Rectal smooth muscle tissue (tissue), 1 donor: ENCODE measurements at regions not wholly inside any gene's neighbourhood (a gene's known extent, or its start where the extent isn't known, plus 50 kb on each side); places are given as distances from the start of the nearest gene placed in this dataset.

Experiments used
- H3K27ac ChIP-seq: one replicate; pipeline ENCODE4 v1.7.0; 2013; ENCODE audit warnings: low read depth, low read length, inconsistent platforms
- H3K27me3 ChIP-seq: one replicate; pipeline ENCODE4 v1.7.0; 2013; ENCODE audit warnings: low read length; ENCODE audit not compliant: control insufficient read depth, insufficient read depth
- H3K36me3 ChIP-seq: one replicate; pipeline ENCODE4 v1.7.0; 2013; ENCODE audit warnings: low read length; ENCODE audit not compliant: control insufficient read depth, insufficient read depth
- H3K4me1 ChIP-seq: one replicate; pipeline ENCODE4 v1.7.0; 2013; ENCODE audit warnings: low read length; ENCODE audit not compliant: control insufficient read depth, insufficient read depth
- H3K4me3 ChIP-seq: one replicate; pipeline ENCODE4 v1.7.0; 2013; ENCODE audit warnings: low read length
- H3K9ac ChIP-seq: one replicate; pipeline ENCODE4 v1.7.0; 2013; ENCODE audit warnings: low read length

DNA sequence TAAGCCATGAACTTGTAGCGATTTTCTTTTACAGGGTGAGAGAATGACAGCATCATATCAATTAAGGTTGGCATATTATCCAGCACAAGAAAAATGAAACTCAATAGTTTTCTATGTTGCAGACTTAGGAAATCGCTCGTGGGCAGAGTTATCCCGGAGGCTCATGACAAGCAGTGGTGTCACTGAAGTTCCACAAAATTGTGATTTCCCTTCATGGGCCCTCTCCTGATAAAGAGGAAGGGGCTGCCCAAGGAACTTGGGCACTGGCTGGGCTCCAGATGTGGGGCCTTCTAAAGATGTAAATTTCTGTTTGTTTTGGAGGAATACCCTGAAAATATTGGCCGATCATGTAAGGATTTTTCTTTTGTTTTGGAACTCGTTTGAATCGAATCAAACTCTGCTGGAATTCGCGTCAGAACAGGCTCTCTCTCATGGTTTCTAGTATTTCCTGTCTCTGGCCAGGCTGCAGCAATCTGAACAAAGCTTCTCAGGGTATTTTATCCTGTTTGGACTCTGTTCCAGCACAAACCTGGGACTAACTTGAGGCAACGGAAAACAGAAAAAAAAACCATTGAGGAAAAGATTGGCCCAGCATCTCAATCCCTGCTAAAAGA is 340.6 kb upstream of the NRP1 start:
- H3K4me1 ChIP-seq, result no peaks in the 10 kb centered on the region
- H3K4me3 ChIP-seq, result no peak overlapping the region
- H3K27ac ChIP-seq, result no peak overlapping the region
- H3K27me3 ChIP-seq, result no peaks in the 10 kb centered on the region
- no peak overlapping the region for H3K9ac ChIP-seq
- no peaks in the 10 kb centered on the region for H3K36me3 ChIP-seq

DNA sequence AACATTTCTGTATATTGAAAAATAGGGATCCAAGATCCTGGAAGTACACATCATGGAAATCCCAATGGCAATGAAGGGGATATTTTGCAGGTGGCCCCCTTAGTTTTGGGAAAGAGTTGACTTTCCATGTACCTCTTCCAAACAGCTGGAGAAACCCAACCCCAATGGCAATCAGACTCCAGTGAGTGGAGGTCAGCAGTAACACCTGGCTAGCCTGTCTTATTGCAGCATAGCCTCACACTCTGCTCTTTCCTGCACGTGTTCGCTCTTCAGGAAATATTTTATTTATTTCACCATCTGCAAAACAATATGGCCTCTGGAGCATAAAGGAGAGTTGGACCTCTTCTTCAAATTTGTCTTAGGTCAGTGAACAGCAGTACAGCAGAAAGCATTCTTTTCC is 340.0 kb upstream of the NRP1 start:
- Histone ChIP-seq H3K9ac (no peak overlapping the region), H3K27ac (no peak overlapping the region), H3K4me3 (no peak overlapping the region), H3K36me3 (no peaks in the 10 kb centered on the region), H3K4me1 (no peaks in the 10 kb centered on the region), H3K27me3 (no peaks in the 10 kb centered on the region)

DNA sequence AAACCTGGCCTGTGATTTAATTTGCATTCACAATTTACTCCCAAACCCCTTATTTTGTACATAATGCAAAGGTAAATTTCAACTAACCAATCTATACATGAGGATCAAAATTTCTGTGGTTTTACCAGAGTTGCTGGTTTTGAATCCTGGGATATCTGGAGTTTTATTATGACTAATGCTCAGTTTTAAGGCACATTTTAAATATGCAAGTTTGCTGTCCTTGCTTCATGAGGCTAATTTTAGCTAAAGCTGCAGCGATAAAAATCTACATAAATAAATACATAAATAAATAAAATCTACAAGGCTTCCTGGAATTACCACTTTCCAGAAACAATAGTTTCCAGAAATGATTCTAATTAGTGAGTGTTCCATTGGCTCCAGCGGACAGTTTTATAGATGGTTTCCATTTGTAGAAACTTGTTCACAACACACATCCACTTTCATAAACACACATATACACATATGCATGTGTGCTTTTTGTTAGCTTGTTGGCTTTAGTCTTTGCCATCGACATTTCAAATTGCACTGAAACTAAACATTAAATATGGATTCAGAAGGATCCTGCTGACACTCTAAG is 339.5 kb upstream of the NRP1 start:
- no peaks in the 10 kb centered on the region for H3K27me3 ChIP-seq
- H3K36me3 ChIP-seq, result no peaks in the 10 kb centered on the region
- no peak overlapping the region for H3K9ac ChIP-seq
- no peaks in the 10 kb centered on the region for H3K4me1 ChIP-seq
- no peak overlapping the region for H3K27ac ChIP-seq
- H3K4me3 ChIP-seq, result no peak overlapping the region

DNA sequence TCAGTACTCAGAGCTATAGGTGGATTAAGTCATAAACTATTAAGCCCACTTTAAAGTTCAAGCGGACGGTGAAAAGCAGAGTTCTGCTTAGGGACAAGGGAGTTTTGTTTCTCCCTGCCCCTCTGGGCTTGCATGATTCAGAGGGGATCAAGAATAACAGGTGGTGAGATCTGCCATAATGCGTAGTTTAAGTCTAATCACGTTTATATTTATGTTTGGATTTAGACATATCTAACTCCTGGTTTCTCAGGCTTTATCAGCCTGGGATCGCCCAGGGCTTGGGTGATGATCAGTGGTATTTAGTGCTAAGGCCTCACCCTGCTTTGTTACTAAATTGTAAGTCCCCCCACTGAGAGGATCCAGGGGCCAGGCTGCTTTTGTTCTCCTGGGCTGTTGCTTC is 335.4 kb upstream of the NRP1 start:
- Histone ChIP-seq H3K4me3 (no peak overlapping the region), H3K27ac (no peak overlapping the region), H3K9ac (no peak overlapping the region), H3K27me3 (no peaks in the 10 kb centered on the region), H3K36me3 (no peaks in the 10 kb centered on the region), H3K4me1 (no peaks in the 10 kb centered on the region)

DNA sequence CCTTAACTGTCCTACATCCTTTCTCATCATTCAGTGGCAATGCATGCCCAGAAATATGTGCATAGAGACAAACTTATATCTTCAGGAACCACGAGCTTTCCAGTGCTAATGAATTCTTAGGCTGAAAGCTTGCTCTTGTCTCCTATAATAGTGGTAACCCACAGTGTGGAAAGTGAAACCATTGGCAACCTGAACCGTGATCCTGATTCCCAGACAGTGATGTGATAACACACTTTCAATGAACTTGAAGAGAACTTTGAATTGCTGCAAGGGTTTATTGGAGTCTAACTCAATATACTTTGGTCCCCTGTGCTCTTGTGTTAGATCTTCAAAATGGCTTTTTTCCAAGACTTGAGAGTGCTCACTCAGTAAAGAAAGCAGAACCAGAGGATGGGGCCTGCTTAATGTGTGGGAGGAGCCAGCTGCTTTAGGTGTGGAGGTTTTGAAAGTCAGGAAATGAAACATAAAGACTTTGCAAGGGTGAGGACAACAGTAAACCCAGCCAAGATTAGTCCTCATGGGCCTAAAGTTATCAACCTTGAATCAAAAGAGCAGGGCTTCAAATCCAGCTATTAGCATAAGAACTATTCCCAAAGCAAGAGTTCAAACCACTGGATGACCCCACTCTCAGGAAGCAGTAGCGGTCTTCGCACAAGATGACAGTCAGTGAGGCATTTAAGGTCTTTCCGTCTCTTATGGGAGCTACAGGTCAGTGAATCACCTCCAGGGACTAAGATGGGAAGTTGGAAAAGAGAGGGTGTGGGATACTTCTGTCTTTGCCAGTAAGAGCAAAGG is 332.4 kb upstream of the NRP1 start:
- no peaks in the 10 kb centered on the region for H3K4me1 ChIP-seq
- H3K9ac ChIP-seq, result no peak overlapping the region
- no peaks in the 10 kb centered on the region for H3K27me3 ChIP-seq
- H3K36me3 ChIP-seq, result no peaks in the 10 kb centered on the region
- H3K27ac ChIP-seq, result no peak overlapping the region
- no peak overlapping the region for H3K4me3 ChIP-seq

DNA sequence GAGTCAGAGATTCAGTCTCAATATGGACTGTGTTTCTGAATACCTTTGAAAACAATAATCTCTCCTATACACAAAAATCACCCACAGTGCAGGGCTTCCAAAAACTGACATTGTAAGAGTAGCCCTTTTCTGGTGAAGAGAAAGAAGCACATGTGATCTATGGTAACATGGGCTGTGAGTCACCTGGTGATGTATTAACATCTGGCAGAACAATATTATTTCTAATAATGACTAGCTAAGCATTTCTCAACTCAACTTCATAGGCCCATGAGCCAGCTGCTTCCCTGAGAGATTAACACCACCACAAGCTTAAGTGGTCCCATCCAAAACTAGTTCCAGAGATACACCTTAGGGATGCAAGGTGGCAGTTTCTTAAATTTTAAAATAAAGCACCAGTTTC is 331.0 kb upstream of the NRP1 start:
- H3K4me3 ChIP-seq, result no peak overlapping the region
- no peak overlapping the region for H3K27ac ChIP-seq
- no peaks in the 10 kb centered on the region for H3K36me3 ChIP-seq
- H3K9ac ChIP-seq, result no peak overlapping the region
- H3K27me3 ChIP-seq, result no peaks in the 10 kb centered on the region
- no peaks in the 10 kb centered on the region for H3K4me1 ChIP-seq

DNA sequence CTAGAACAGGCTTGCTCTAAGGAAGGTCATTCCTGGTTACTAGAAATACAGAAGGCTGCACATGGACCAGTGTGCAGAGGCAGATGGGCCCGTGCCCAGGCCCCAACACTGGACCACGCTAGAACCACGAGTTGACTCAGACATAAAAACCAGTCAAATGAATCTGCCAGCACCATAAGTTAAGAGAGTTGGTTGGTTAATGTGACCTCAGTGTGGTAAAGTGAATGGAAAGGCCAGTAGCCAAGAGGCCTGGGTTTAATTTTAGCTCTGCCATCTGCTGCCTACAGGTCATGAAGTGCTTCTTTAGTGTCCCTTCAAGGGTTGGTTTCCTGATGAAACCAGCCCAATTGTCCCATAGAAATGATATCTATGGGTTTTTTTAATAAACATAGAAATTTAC is 329.6 kb upstream of the NRP1 start:
- Histone ChIP-seq H3K27ac (no peak overlapping the region), H3K27me3 (no peaks in the 10 kb centered on the region), H3K4me3 (no peak overlapping the region), H3K36me3 (no peaks in the 10 kb centered on the region), H3K9ac (no peak overlapping the region), H3K4me1 (no peaks in the 10 kb centered on the region)

DNA sequence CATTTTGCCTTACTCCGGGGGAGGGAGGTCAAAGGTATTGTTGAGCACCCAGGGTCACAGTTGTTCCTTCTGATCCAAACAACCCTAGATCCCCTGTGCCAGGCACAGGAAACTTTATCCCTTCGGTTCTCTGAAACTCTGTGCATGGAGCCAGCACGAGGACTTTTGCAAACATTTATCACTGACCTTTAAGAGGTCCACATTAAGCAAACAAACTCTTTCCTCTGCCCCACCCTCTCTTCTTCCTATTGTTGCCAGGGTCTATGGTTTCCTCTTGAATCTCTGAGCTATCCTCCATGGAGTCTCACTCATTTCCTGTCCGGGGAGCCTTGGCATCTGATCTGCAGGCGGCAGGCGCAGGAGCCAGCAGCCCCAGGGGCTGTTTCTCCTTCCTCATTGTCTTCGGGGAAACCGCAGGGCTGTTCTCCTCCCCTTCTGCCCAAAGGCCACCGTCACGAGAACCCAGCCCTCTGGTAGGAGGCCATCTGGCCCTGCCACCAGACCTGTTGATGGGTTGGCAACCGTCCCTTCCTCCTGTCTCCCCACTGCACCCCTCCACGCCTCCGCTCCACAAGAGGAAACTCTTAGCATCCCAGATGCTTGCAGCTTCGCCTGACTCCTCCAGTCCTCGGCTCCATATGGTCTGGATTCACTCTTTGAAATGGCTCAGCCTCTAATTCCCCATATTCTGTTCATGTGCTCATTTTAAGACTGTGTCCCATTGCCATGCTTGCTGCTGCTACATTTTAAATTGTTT is 327.3 kb upstream of the NRP1 start:
- H3K4me1 ChIP-seq, result no peaks in the 10 kb centered on the region
- no peaks in the 10 kb centered on the region for H3K27me3 ChIP-seq
- H3K9ac ChIP-seq, result no peak overlapping the region
- H3K4me3 ChIP-seq, result no peak overlapping the region
- H3K36me3 ChIP-seq, result no peaks in the 10 kb centered on the region
- H3K27ac ChIP-seq, result no peak overlapping the region

DNA sequence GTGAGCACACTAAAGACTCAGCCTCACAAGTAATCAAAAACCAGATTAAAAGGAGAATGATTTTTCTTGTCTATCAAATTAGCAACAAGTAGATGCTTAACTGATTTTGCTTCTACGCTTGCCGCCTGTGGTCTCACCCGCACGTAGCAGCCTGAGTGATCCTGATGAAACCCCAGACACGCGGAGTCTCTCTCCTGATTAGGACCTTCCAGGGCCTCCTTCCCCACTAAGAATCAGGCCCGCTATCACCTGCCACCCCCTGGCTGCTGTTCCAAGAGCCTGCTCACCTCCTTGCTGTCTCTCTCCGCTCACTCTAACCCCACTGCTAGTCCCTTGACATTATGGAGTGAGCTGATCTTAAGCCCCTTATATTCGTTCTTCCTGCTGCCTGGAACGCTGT is 325.9 kb upstream of the NRP1 start:
- Histone ChIP-seq H3K36me3 (no peaks in the 10 kb centered on the region), H3K4me1 (no peaks in the 10 kb centered on the region), H3K4me3 (no peak overlapping the region), H3K9ac (no peak overlapping the region), H3K27ac (no peak overlapping the region), H3K27me3 (no peaks in the 10 kb centered on the region)

DNA sequence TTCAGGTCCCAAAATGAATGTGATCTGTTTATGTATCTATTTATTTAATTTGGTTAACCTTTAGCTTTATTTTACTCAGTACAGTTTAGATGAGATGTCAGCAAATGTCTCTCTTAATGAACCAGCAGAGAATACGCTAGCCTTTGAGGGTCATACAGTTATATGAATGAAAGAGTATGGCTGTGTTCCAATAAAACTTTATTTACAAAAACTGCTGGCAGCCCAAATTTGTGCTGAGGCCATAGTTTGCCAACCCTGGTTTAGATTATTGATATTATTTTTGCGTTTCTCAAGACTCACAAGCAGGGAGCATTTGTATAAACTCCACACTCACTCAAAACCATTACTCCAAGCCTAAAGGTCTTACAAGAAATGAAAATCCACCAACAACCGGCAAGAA is 323.4 kb upstream of the NRP1 start:
- Histone ChIP-seq H3K27ac (no peak overlapping the region), H3K4me3 (no peak overlapping the region), H3K36me3 (no peaks in the 10 kb centered on the region), H3K4me1 (no peaks in the 10 kb centered on the region), H3K9ac (no peak overlapping the region), H3K27me3 (no peaks in the 10 kb centered on the region)

DNA sequence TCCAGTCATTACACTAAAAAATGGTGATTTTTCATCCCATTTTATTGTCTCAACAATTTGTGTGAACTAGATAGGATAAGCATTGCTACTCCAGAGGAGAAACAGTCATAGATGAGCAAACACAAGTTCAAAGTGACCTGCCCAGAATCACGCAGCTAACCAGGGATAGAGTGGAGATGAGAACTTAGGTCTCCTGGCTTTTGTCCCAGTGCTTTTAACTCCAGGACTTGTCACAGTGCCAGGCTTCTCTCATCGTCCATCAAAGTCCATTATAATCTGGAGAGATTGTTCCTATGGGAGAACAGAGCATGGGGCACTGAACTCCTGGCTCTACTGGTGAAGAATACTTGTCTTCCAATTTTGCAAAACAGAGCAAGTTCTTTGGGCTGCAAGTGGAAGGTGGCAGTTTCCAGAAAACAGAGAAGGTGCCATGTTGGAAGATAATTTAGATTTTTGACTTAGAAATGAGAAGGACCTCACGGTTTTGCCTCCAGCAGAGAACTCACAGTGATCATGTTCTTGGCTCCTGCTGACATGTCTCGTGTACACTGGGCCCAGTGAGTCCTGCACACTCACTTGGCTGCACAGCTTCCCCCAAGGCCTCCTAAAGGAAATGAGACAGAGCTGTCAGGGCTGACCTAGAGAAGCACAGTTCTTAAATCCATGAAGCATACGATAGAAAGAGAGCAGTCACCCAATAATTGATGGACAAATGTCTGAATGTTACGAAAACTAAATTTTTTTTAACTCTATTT is 322.9 kb upstream of the NRP1 start:
- Histone ChIP-seq H3K27me3 (no peaks in the 10 kb centered on the region), H3K4me1 (no peaks in the 10 kb centered on the region), H3K9ac (no peak overlapping the region), H3K4me3 (no peak overlapping the region), H3K36me3 (no peaks in the 10 kb centered on the region), H3K27ac (no peak overlapping the region)

DNA sequence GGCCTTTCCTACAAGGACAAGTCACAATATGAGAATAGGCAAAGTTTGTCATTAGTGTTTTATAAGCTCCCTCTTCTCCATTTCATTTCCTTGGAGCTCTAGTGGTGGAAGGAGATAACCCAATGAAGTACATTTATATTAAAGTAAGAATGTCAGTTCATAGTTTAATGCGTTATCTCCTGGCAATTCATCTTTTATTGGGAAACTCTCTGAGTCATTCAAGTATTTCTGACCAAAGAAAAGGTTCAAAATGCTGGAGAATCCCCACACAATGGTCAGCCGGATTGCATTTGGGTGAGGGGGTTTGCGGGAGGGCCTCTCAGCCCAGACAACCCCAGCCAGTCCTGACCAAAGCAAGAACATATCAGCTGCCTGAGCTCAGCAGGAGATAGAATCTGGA is 321.5 kb upstream of the NRP1 start:
- no peak overlapping the region for H3K4me3 ChIP-seq
- H3K9ac ChIP-seq, result no peak overlapping the region
- H3K4me1 ChIP-seq, result no peaks in the 10 kb centered on the region

More for the DNA sequence above, 321.5 kb upstream of the NRP1 start:
- no peak overlapping the region for H3K27ac ChIP-seq
- H3K27me3 ChIP-seq, result no peaks in the 10 kb centered on the region
- no peaks in the 10 kb centered on the region for H3K36me3 ChIP-seq
